GM12875 (cell line): ENCODE measurements at regions not wholly inside any gene's neighbourhood (a gene's known extent, or its start where the extent isn't known, plus 50 kb on each side); places are given as distances from the start of the nearest gene placed in this dataset.

Experiments used
- H3K4me3 ChIP-seq: one replicate; pipeline ENCODE4 v1.5.1; 2011; ENCODE audit warnings: low read depth, low read length, control low read depth
- TF ChIP-seq, protein P1 (sequence below): IDR thresholded peaks from 2 replicates; pipeline ENCODE4 v1.5.1; 2011; ENCODE audit warnings: low read depth, mild to moderate bottlenecking, control low read depth, inconsistent platforms, low read length, moderate library complexity, borderline replicate concordance; ENCODE audit not compliant: insufficient read depth

DNA sequence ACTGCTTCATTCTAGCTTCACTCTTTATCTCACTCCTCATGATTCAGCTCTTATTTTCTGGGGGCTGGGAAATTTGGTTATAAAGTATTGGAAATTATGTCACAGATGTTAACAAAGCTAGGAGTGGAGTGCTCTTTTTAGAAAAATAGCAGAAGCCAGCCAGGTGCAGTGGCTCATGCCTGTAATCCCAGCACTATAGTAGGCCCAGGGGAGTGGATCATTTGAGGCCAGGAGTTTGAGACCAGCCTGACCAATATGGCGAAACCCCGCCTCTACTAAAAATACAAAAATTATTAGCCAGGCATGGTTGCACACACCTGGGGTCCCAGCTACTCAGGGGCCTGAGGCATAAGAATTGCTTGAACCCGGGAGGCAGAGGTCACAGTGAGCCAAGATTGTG is 97.2 kb upstream of the GUCY1A1 start:
- TF ChIP-seq, protein P1, sequence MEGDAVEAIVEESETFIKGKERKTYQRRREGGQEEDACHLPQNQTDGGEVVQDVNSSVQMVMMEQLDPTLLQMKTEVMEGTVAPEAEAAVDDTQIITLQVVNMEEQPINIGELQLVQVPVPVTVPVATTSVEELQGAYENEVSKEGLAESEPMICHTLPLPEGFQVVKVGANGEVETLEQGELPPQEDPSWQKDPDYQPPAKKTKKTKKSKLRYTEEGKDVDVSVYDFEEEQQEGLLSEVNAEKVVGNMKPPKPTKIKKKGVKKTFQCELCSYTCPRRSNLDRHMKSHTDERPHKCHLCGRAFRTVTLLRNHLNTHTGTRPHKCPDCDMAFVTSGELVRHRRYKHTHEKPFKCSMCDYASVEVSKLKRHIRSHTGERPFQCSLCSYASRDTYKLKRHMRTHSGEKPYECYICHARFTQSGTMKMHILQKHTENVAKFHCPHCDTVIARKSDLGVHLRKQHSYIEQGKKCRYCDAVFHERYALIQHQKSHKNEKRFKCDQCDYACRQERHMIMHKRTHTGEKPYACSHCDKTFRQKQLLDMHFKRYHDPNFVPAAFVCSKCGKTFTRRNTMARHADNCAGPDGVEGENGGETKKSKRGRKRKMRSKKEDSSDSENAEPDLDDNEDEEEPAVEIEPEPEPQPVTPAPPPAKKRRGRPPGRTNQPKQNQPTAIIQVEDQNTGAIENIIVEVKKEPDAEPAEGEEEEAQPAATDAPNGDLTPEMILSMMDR: no peak
- H3K4me3 ChIP-seq: no peak overlapping the region

DNA sequence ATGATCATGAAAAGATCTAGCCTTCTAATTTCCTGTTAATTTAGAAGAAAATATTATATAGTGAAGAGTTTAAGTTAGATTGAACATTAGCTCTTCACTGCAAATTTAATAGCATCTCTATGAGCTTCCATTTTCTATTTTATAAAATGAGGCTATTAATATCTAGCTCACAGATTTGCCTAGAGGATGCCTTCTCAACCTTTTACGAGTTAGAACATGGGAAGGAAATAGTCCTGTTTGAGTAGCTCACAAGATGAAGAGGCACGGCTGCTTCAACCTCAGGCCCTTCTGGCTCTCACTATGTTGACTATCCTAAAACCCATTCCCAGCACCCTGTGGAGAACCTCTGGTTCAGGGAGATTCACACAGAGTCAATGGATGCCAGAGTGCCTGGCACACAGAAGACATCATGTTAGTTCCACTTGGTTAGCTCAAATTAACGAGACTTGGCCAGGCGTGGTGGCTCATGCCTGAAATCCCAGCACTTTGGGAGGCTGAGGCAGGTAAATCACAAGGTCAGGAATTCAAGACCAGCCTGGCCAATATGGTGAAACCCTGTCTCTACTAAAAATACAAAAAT is 97.9 kb upstream of the GUCY1A1 start:
- H3K4me3 ChIP-seq: no peak overlapping the region
- TF ChIP-seq, protein P1: no peak

DNA sequence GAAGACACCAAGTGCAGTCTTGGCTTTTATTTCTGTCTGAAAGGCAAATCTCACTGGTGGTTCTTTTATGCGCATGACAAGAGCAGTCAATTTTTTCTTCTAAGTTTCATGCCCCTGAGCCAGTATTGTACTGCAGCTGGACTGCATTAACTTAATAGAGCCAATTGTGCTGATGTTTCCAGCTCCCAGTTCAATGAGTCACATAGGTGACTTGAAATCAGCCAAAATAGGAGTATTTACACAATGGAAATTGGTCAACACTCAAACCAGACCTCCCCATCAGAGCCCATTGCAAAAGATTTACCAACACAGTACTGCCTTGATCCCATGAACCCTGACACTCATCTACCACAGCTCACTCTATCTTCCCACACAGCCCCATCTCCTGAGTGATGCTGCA is 100.3 kb upstream of the GUCY1A1 start:
- TF ChIP-seq, protein P1: no peak
- H3K4me3 ChIP-seq: no peak overlapping the region

DNA sequence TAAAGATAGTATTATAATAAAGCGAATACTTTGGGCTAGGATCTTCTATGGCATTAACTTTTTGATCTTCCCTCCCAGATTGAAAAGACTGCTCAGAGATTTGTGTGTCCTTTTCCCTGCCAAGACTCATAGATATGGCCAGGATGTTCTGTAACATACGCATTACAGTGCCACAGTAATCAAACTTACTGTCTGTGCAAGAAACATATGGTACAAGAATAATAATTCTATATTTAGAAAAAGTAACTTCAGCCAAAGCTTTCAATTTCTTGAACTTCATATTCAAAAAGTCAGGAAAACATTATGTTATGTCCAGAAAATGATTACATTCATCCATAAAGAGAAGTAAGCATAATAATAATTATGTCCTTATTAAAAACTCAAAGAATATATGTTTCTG is 100.9 kb upstream of the GUCY1A1 start:
- TF ChIP-seq, protein P1: no peak
- no peak overlapping the region for H3K4me3 ChIP-seq

DNA sequence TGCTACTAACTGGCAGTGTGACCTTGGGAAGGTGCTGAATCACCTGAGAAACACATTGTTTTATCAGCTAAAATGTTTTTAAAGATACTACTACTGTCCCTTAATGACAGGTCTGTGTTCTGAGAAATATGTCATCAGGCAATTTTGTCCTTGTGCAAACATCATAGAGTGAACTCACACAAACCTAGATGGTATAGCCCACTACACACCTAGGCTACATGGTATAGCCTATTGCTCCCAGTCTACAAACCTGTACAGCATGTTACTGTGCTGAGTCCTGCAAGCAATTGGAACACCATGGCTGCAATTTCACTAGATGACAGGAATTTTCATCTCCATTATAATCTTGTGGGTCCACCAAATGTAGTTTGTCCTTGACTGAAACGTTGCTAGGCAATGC is 101.3 kb upstream of the GUCY1A1 start:
- TF ChIP-seq, protein P1: no peak
- H3K4me3 ChIP-seq: no peak overlapping the region

DNA sequence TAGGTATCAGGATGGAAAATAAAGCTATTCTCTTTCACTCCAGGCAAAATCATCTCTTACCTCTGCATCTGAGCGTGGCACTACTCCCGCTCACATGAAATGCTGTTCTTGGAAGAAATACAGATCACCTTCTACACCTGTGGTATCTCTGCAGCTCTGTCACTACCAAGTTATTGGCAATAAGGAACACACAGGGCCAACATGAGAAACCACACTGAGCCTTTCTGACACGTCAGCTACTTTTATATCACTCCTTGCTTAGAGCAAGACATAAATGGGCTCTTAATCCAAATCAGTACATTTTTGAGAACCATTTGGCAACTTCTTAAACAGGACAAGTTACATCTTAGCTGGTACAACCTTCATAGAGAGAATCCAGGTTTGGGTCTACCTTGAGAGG is 101.8 kb upstream of the GUCY1A1 start:
- TF ChIP-seq, protein P1: no peak
- no peak overlapping the region for H3K4me3 ChIP-seq

DNA sequence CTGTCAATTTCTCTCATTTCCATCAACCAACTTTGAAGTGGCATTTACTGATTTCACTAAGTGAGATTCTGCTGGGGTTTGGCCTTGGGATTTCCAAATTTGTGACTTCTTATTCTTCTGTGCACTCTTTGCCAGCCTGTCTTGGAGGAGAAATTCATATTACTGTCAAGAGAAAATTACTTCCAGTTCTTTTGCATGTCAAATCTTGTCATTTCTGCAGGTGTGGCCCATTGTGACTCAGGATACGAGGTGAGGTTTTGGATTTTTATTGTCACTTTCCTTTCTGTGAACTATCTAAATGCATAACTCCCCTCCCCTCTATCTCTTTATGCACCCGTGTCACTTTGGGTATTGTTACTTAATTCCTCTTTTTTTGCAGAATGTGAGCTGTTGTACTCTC is 102.6 kb upstream of the GUCY1A1 start:
- no peak overlapping the region for H3K4me3 ChIP-seq
- TF ChIP-seq, protein P1: no peak
